Neural progenitor cell (in vitro differentiated cells): ENCODE measurements at regions not wholly inside any gene's neighbourhood (a gene's known extent, or its start where the extent isn't known, plus 50 kb on each side); places are given as distances from the start of the nearest gene placed in this dataset.
"Not testable (repeated sequence)": the region's sequence is repeated elsewhere in the genome, so short reads cannot be mapped to it uniquely, and the experiment has no call there.

ENCODE experiments used
- DNase-seq: peaks from one replicate; pipeline ENCODE4 v3.0.0-alpha.2; 2016; ENCODE audit warnings: low spot score
- H2AFZ ChIP-seq: fragments of 200-600 bp; sonication (generic); replicated peaks from 2 replicates; pipeline ENCODE4 v1.6.1; 2016; ENCODE audit warnings: antibody characterized with exemption
- H3F3A ChIP-seq: fragments of 200-600 bp; sonication (generic); 2 replicates; pipeline ENCODE4 v1.6.1; 2016; ENCODE audit warnings: antibody characterized with exemption, low read depth
- H3K27ac ChIP-seq: fragments of 200-600 bp; sonication (generic); 2 replicates; pipeline ENCODE4 v1.5.1; 2016; ENCODE audit warnings: mild to moderate bottlenecking
- H3K27me3 ChIP-seq: fragments of 200-600 bp; sonication (generic); 2 replicates; pipeline ENCODE4 v1.6.1; 2016; ENCODE audit warnings: mild to moderate bottlenecking, moderate library complexity
- H3K36me3 ChIP-seq: fragments of 200-600 bp; sonication (generic); 2 replicates; pipeline ENCODE4 v1.5.1; 2016
- H3K4me1 ChIP-seq: fragments of 200-600 bp; sonication (generic); 2 replicates; pipeline ENCODE4 v1.6.1; 2016; ENCODE audit warnings: mixed run types
- H3K4me2 ChIP-seq: fragments of 200-600 bp; sonication (generic); 2 replicates; pipeline ENCODE4 v1.6.1; 2016
- H3K4me3 ChIP-seq: fragments of 200-600 bp; sonication (generic); 2 replicates; pipeline ENCODE4 v1.5.1; 2016
- H3K79me2 ChIP-seq: fragments of 200-600 bp; sonication (generic); 2 replicates; pipeline ENCODE4 v1.6.1; 2016; ENCODE audit warnings: low read depth
- H3K9ac ChIP-seq: fragments of 200-600 bp; sonication (generic); 2 replicates; pipeline ENCODE4 v1.6.1; 2016
- H3K9me3 ChIP-seq: fragments of 200-600 bp; sonication (generic); 2 replicates; pipeline ENCODE4 v1.5.1; 2016; ENCODE audit warnings: low read depth
- H4K20me1 ChIP-seq: fragments of 200-600 bp; sonication (generic); 2 replicates; pipeline ENCODE4 v1.6.1; 2016; ENCODE audit warnings: low read depth
- H3K27ac Mint-ChIP-seq: 3 replicates; pipeline ENCODE4 v1.8.0; 2021; ENCODE audit warnings: mixed read lengths
- H3K27me3 Mint-ChIP-seq: 2 replicates; pipeline ENCODE4 v1.8.0; 2022; ENCODE audit warnings: low read depth, mild to moderate bottlenecking, inconsistent platforms, moderate library complexity, mixed read lengths; ENCODE audit not compliant: insufficient read depth
- H3K36me3 Mint-ChIP-seq: 3 replicates; pipeline ENCODE4 v1.8.0; 2021; ENCODE audit warnings: mixed read lengths
- H3K4me1 Mint-ChIP-seq: 3 replicates; pipeline ENCODE4 v1.8.0; 2021; ENCODE audit warnings: mixed read lengths
- H3K4me3 Mint-ChIP-seq: 3 replicates; pipeline ENCODE4 v1.8.0; 2021; ENCODE audit warnings: mild to moderate bottlenecking, moderate library complexity, mixed read lengths
- H3K9me3 Mint-ChIP-seq: 3 replicates; pipeline ENCODE4 v1.8.0; 2020; ENCODE audit warnings: mixed read lengths
- CTCF ChIP-seq: fragments of 200-600 bp; sonication (generic); IDR thresholded peaks from 2 replicates; pipeline ENCODE4 v1.5.1; 2017; ENCODE audit warnings: antibody characterized with exemption, mild to moderate bottlenecking
- EZH2 ChIP-seq: fragments of 200-600 bp; sonication (generic); IDR thresholded peaks from 2 replicates; pipeline ENCODE4 v1.6.1; 2017; ENCODE audit warnings: antibody characterized with exemption, mild to moderate bottlenecking, moderate library complexity
- EZH2phosphoT487 ChIP-seq: fragments of 200-600 bp; sonication (generic); IDR thresholded peaks from 2 replicates; pipeline ENCODE4 v1.6.1; 2017; ENCODE audit warnings: antibody characterized with exemption

- Histone ChIP-seq H3K27ac (no peak overlapping the region), H3K4me1 (peaks cover 16% of the 10 kb centered on the region), H4K20me1 (no peaks in the 10 kb centered on the region), H3K9me3 (no peaks in the 10 kb centered on the region), H3K4me3 (peak overlapping the region; percentile 44), H3K36me3 (no peaks in the 10 kb centered on the region), H3K9ac (no peak overlapping the region), H3K4me2 (peak overlapping the region; percentile 80), H2AFZ (peak overlapping the region; percentile 97), H3K79me2 (no peaks in the 10 kb centered on the region), H3F3A (peaks cover 14% of the 10 kb centered on the region), H3K27me3 (no peaks in the 10 kb centered on the region)
- H3K27me3 Mint-ChIP-seq = peaks cover 2% of the 10 kb centered on the region
- peak; percentile 96 for TF ChIP-seq CTCF
- TF ChIP-seq EZH2 = no peak
- no peaks in the 10 kb centered on the region for H3K36me3 Mint-ChIP-seq
- H3K9me3 Mint-ChIP-seq = no peaks in the 10 kb centered on the region
- H3K4me3 Mint-ChIP-seq = peak overlapping the region; percentile 86
- peak overlapping the region; percentile 97 for H3K27ac Mint-ChIP-seq
- DNase-seq = peak; percentile 90
- H3K4me1 Mint-ChIP-seq = peaks cover 17% of the 10 kb centered on the region
These were observed 81.5 kb upstream of the PPM1B start for GRCh38 chr2:44087036-44087713.

GRCh38 chr2:44087714-44088092 is 81.0 kb upstream of the PPM1B start:
- peak; percentile 26 for DNase-seq
- Histone ChIP-seq H3F3A (peaks cover 14% of the 10 kb centered on the region), H2AFZ (peak overlapping the region; percentile 97), H3K79me2 (no peaks in the 10 kb centered on the region), H4K20me1 (no peaks in the 10 kb centered on the region), H3K9ac (no peak overlapping the region), H3K4me2 (peak overlapping the region; percentile 80), H3K4me3 (peak overlapping the region; percentile 44), H3K36me3 (no peaks in the 10 kb centered on the region), H3K27me3 (no peaks in the 10 kb centered on the region), H3K4me1 (peaks cover 16% of the 10 kb centered on the region), H3K27ac (no peak overlapping the region), H3K9me3 (no peaks in the 10 kb centered on the region)
- Mint-ChIP-seq H3K4me3 (peak overlapping the region; percentile 86), H3K4me1 (peaks cover 17% of the 10 kb centered on the region), H3K36me3 (no peaks in the 10 kb centered on the region), H3K9me3 (no peaks in the 10 kb centered on the region), H3K27me3 (peaks cover 2% of the 10 kb centered on the region), H3K27ac (peak overlapping the region; percentile 97)
- TF ChIP-seq EZH2phosphoT487 = no peak
- TF ChIP-seq EZH2 = no peak
- TF ChIP-seq CTCF = no peak

- not testable (repeated sequence) for H3K4me3 ChIP-seq, H3K27ac Mint-ChIP-seq, H3F3A ChIP-seq, H3K36me3 Mint-ChIP-seq, H3K27ac ChIP-seq, H3K27me3 Mint-ChIP-seq, H3K9me3 ChIP-seq, H2AFZ ChIP-seq, H3K4me3 Mint-ChIP-seq, H3K27me3 ChIP-seq, H3K36me3 ChIP-seq, H3K9me3 Mint-ChIP-seq, H3K79me2 ChIP-seq, H3K4me1 Mint-ChIP-seq, H4K20me1 ChIP-seq, H3K4me2 ChIP-seq, H3K9ac ChIP-seq, DNase-seq
- peaks cover 13% of the 10 kb centered on the region for H3K4me1 ChIP-seq
These were observed 76.2 kb upstream of the PPM1B start for GRCh38 chr2:44092519-44092918.

- Histone ChIP-seq H3K4me2 (no peak overlapping the region), H3K9ac (no peak overlapping the region), H2AFZ (no peak overlapping the region), H3K27ac (no peak overlapping the region), H3K4me3 (no peak overlapping the region), H3K79me2 (no peaks in the 10 kb centered on the region), H3K9me3 (no peaks in the 10 kb centered on the region), H3K36me3 (no peaks in the 10 kb centered on the region), H4K20me1 (no peaks in the 10 kb centered on the region), H3F3A (no peaks in the 10 kb centered on the region), H3K4me1 (no peaks in the 10 kb centered on the region), H3K27me3 (no peaks in the 10 kb centered on the region)
- no peak overlapping the region for H3K4me3 Mint-ChIP-seq
- H3K27me3 Mint-ChIP-seq = peaks cover 3% of the 10 kb centered on the region
- no peak overlapping the region for H3K27ac Mint-ChIP-seq
- DNase-seq = no peak
- H3K4me1 Mint-ChIP-seq = no peaks in the 10 kb centered on the region
- no peaks in the 10 kb centered on the region for H3K36me3 Mint-ChIP-seq
- H3K9me3 Mint-ChIP-seq = no peaks in the 10 kb centered on the region
- TF ChIP-seq CTCF (no peak), EZH2 (no peak), EZH2phosphoT487 (no peak)
These were observed 74.7 kb upstream of the PPM1B start for GRCh38 chr2:44093970-44094369.
